Ovary (tissue), 3 donors: ENCODE measurements at regions not wholly inside any gene's neighbourhood (a gene's known extent, or its start where the extent isn't known, plus 50 kb on each side); places are given as distances from the start of the nearest gene placed in this dataset.

Experiments used
- EP300 ChIP-seq: sonication (generic); formaldehyde crosslinking; IDR thresholded peaks from one replicate; pipeline ENCODE4 v1.6.1; 2017; ENCODE audit warnings: antibody characterized with exemption
- POLR2A ChIP-seq: fragments of 450-650 bp; IDR thresholded peaks from one replicate; pipeline ENCODE4 v1.6.1; 2017; ENCODE audit warnings: antibody characterized with exemption, mild to moderate bottlenecking, moderate library complexity
- TF ChIP-seq, protein P1 (sequence below), 3 donors: fragments of 450-650 bp in 2 of 3; fragments of 200-600 bp in 1 of 3; IDR thresholded peaks; one replicate each; pipeline versions ENCODE4 v1.5.1 to v1.8.0; 2016 to 2022; ENCODE audit warnings: antibody characterized with exemption in 3 of 3, mild to moderate bottlenecking in 1 of 3
- donor health status: DM: no; HTN: no; CAD: no.

DNA sequence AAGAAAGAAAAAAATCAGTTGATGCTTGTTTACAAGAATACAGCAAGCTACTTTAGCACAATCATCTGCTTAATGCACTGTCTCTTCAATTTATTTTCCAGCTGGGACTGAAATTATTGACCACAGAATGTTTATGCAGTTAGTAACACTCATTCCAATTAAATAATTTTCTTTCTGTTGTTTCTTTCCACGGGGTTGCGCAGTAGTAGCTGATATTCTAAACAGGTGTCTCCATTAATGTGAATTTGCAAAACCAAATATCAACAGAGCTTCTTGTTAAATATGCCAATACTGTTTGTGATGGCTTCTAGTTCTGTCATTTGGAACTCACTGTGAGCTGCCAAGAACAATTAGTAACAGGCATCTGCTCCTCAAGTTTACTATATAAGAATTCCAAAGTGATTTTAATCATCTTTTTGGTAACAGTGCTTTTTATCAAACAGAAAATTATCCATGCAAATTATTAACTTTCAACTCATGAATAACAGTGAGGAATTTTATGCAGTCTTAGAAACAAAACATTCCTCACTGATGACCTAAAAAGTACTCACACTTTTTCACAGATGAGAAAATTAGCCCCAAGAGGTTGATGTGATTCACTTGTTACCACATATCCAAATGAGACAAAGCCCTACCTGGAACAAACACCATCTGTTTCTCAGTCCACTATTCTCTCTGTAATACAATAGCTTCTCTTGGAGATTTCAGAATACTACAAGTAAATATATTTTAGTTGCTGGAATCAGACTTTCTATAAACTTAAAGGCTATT is 567.6 kb upstream of the RGMB start:
- TF ChIP-seq, protein P1, sequence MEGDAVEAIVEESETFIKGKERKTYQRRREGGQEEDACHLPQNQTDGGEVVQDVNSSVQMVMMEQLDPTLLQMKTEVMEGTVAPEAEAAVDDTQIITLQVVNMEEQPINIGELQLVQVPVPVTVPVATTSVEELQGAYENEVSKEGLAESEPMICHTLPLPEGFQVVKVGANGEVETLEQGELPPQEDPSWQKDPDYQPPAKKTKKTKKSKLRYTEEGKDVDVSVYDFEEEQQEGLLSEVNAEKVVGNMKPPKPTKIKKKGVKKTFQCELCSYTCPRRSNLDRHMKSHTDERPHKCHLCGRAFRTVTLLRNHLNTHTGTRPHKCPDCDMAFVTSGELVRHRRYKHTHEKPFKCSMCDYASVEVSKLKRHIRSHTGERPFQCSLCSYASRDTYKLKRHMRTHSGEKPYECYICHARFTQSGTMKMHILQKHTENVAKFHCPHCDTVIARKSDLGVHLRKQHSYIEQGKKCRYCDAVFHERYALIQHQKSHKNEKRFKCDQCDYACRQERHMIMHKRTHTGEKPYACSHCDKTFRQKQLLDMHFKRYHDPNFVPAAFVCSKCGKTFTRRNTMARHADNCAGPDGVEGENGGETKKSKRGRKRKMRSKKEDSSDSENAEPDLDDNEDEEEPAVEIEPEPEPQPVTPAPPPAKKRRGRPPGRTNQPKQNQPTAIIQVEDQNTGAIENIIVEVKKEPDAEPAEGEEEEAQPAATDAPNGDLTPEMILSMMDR (IDR thresholded peaks at IDR 0.05), result no peak
- TF ChIP-seq POLR2A (no peak), EP300 (no peak)
